ENCODE measurements at regions not wholly inside any gene's neighbourhood (a gene's known extent, or its start where the extent isn't known, plus 50 kb on each side); places are given as distances from the start of the nearest gene placed in this dataset.

GRCh38 chr2:60400462-60401246 is 152.8 kb downstream of the BCL11A start:
- DNase-seq (ENCODE audit: low read depth in 2 of 2) = no peak

DNA sequence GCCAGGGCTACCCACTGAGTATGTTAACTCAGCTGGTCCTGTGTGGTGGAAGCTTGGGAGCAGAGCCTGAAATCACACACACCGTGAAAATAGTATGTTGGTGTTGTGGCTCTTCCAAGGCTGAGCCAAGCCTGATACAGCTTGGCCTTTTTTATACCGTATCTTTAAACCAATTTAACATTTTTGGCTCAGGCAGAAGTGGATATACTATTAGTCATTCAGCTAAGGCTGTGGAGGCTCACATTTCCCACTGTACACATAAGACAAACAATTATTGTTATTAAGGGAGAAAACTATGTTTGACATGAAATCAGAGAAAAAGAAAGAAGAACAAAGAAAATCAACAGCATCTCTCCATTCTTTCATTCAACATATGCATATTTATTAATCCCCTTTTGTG is 159.0 kb downstream of the BCL11A start:
- DNase-seq (ENCODE audit: low read depth in 2 of 2) = no peak

DNA sequence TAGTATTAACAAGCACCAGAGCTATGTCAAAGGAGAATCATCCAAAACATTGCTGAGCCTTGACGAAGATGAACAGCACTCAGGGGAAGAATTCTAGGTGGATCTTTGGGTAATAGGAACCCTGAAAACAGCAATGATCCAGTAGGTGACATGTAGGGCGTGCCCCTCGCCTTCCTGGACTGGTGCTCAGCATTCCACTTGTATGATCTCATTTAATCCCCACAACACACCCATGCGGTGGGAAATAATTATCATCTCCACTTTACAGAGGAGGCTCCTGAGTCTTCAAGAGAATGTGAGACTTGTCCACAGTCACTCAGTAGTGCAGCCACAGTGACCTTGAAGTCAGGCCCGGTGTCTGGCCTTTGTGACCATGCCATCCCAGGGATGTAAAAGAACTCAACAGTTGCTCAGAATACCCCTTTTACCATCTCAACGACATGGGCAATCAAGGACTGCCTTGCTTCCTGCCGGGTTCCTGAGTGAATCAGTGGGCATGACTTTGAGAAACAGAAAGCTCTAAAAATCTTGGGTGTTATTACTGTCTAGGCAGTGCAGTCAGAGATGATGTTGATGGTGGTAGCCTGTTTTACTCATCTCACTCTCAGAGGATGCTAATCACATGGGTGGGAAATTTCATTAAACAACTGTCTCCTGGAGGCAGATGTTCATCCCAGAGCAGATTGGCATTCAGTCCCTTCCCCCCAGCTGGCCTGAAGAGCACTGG is 161.6 kb downstream of the BCL11A start:
- DNase-seq (ENCODE audit: low read depth in 2 of 2) = no peak

- no peak for DNase-seq (ENCODE audit: low read depth in 2 of 2)
Measured at GRCh38 chr2:60391230-60391629, 162.2 kb downstream of the BCL11A start.

DNA sequence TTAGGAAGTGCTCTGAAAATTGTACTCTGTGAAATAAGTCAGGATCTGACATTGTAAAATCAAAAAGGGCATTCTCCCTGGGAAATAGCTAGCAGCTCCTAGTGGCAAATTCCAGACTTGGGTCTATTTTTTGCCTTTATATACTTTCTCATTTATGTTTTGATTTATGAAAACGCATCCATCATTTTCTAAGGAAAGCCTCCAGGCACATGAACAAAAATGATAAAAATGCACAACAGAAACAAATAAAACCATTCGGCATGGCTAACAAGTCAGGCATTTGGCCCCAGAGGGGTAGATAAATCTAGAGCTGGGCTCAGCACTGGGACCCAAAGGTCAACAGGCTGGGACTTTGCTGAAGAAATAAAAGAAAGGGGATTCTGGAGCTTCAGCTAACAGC is 167.0 kb downstream of the BCL11A start:
- no peak for DNase-seq (ENCODE audit: low read depth in 2 of 2)

DNA sequence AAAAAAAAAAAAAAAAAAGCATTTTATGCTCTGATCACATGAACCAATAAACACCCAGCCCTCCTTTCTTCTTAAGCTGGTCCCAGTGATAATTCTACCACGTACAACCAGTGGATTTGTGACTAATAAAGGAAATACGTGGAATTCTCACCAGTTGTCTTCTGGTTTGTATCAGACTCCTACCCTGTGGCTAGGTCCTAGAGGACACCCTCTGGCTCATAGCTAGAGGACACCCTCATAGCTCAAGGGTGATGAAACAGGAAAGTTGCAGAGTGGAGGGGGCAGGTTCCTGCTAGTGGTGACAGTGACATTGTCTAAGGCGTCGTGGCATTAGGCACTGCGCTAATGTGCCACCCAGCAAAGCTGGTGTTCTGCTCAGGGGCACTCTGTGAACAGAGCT is 167.8 kb downstream of the BCL11A start:
- no peak for DNase-seq (ENCODE audit: low read depth in 2 of 2)

GRCh38 chr2:60383401-60384143 is 169.9 kb downstream of the BCL11A start:
- no peak for DNase-seq (ENCODE audit: low read depth in 2 of 2)

DNA sequence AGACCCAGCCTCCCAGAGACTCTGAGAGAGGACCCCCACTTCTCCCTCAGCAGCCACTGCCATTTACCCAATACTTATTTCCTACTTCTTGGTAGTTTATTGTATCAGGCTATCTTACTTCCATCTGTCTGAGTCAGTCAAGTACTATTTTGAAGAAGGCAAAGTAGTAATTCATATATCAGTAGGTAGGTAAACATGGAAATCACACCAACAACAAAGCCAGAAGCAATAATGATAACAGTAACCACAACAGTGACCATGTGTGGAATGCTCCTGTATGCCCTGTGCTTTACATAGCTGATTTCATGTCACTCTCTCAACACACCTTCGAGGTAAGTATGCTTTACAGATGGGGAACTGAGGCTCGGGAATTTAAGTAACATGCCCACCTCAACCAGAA is 173.0 kb downstream of the BCL11A start:
- DNase-seq (ENCODE audit: low read depth in 2 of 2) = no peak

DNA sequence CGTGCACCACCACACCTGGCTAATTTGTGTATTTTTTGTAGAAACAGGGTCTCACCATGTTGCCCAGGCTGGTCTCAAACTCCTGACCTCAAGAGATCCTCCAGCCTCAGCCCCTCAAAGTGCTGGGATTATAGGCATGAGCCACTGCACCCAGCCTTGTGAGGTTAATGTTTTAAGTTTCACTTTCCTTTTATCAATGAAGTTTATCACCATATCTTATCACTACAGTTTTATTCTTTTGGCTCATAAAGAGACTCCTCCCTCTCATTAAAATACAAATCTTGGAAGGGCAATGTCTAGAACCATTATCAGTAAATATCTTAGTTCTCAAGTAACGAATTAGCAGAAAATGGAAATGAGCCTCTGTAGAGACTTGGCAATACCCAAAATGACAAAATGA is 173.8 kb downstream of the BCL11A start:
- DNase-seq (ENCODE audit: low read depth in 2 of 2) = no peak

DNA sequence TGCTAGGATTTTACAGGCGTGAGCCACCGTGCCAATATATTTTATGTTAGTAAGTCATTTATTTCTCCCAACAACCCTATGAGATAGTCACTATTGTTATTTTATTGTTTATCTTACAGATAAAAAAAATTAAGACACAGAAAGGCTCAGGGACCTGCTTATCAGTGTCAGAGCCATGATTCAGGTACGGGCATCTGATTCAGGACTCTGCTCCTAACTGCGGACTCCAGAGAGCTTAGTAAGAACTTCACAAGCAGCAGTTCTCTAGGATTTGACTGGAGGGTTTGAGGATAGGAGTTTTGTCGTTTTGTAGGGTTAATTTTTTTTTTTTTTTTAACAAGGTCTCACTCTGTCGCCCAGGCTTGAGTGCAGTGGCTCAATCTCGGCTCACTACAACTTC is 174.2 kb downstream of the BCL11A start:
- DNase-seq (ENCODE audit: low read depth in 2 of 2) = no peak

DNA sequence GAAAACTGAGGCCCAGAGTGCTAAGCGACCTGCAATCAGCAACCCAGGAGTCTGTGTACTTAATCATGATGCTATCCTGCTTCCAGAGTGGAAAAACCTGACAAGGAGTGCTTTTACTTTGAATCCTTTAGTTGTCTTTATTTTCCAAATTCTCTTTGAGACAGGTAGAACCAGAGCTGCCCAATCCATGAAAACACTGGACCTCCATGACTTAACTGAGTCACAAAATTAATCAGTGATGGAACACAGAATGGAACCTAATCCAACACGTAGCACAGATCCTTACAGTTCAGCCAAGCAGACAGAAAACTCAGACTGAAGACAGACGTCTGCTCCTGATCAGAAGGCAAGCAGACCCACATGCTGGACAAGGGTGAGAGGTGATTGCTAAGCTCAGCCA is 175.6 kb downstream of the BCL11A start:
- no peak for DNase-seq (ENCODE audit: low read depth in 2 of 2)

- DNase-seq (ENCODE audit: low read depth in 2 of 2) = no peak
Measured at GRCh38 chr2:60376252-60376651, 177.2 kb downstream of the BCL11A start.

DNA sequence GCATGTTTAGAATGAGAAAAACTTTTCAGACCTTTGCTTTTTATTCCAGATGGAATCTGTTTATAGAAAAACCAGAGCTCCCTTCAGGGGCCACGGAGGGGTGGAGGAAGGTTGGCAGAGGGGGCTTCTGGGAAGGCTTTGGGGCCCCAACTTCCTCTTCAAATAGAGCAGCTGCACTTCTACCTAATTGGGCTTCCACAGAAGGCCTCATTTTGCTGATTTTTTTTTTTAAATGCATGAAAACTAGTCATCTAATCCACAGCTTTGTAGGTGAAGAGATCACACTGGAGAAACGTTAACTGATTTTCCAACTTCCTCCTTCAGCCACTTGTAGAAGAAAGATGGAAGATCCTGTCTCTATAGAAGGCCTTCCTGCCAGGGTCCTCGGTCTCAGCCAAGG is 181.8 kb downstream of the BCL11A start:
- no peak for DNase-seq (ENCODE audit: low read depth in 2 of 2)

GRCh38 chr2:60371219-60371618 is 182.2 kb downstream of the BCL11A start:
- no peak for DNase-seq (ENCODE audit: low read depth in 2 of 2)

- no peak for DNase-seq (ENCODE audit: low read depth in 2 of 2)
Measured at GRCh38 chr2:60370814-60371213, 182.6 kb downstream of the BCL11A start.

- no peak for DNase-seq (ENCODE audit: low read depth in 2 of 2)
Measured at GRCh38 chr2:60368456-60368855, 185.0 kb downstream of the BCL11A start.

DNA sequence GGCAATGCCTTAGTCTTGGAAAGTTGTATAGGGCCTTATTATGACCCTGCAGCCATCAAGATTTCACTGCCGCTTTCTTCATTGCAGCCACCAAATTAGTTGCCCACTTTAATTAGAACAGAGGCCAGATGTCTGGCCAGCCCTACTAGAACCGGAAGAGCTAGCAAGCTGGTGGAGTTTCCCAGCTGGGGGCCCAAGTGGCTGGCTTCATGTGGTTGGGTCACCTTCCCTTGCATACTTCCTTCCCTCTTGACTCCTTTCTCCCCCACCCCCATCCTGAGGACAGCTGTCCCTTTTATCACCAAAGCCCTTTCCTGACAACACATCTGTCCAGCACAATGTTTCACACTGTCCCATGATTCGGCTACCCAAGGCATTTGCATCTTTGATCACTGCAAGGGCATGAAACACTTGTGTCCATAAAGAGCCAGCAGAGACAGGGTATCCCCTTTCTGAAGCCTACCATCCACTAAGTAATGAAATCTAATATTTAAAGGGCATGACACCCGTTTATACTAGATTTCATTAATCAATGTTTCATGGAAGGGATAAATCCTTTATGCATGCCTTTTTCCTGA is 187.2 kb downstream of the BCL11A start:
- DNase-seq (ENCODE audit: low read depth in 2 of 2) = no peak

DNA sequence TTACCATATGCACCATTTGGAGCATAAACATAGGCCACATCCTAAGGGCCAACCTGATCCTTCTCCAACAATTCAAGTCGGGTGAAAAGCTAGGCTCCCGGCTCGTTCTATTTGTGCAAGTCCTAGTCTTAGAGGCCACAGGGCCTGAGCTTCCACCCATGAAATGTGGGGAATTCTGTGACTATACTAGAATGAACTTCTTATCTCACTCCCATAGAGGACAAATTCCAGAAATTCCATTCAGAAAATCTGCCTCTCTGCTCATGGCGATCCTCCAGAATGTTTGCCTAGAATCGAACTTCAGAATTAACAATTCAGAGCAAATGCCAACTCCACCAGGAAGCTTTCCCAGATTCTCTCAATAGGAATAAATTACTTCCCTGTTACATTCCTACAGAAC is 187.9 kb downstream of the BCL11A start:
- DNase-seq (ENCODE audit: low read depth in 2 of 2) = no peak

- DNase-seq (ENCODE audit: low read depth in 2 of 2) = no peak
Measured at GRCh38 chr2:60364491-60364890, 189.0 kb downstream of the BCL11A start.

- DNase-seq (ENCODE audit: low read depth in 2 of 2) = no peak
Measured at GRCh38 chr2:60361498-60361897, 192.0 kb downstream of the BCL11A start.

GRCh38 chr2:60359569-60359968 is 193.9 kb downstream of the BCL11A start:
- no peak for DNase-seq (ENCODE audit: low read depth in 2 of 2)

DNA sequence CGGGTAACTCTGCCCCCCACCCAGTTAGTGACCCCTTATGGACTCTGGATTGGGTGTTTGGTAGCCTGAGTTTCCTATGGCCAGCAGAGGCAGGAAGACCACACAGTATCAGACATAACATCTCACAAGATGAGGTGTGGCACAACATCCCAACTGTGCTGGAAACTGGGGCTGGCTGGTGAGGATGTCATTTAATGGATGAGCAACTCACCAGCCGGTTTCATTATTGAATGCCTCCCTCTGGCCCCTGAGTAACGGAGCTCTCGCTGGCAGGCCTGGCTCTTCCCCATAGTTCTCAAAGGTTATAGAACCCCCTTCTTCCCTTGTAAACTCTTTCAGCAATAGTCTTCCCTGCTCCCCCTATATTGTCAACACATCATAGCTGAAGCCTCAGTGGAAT is 195.0 kb downstream of the BCL11A start:
- no peak for DNase-seq (ENCODE audit: low read depth in 2 of 2)
